ENCODE measurements at regions not wholly inside any gene's neighbourhood (a gene's known extent, or its start where the extent isn't known, plus 50 kb on each side); places are given as distances from the start of the nearest gene placed in this dataset.

DNA sequence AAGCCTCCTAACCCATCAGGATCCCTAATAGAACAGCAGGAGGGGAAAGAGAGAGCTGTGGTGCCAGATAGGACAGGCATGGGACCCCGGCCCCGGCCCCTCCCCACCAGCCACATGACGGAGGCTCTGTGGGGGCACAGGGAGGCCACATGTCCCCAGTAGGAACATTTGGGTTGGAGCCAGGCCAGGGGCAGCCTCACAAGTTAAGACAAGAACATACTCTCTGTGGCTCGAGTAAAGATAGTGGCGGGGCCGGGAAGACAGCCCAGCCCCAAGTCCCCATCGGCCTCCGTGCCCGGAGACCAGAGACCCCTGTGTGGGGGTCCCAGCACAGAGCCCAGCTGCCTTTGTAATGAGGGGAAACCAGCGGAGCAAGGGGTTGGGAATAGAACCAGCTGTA, 78.6 kb upstream of the GALNT9 start:
- Histone ChIP-seq H3K4me3 (no peak overlapping the region), H3K27me3 (peaks cover 59% of the 10 kb centered on the region), H3F3A (ENCODE audit: low read depth) (no peaks in the 10 kb centered on the region), H3K9ac (no peak overlapping the region), H2AFZ (replicated peaks) (no peak overlapping the region), H3K9me3 (ENCODE audit: low read depth) (no peaks in the 10 kb centered on the region), H3K4me1 (peaks cover 3% of the 10 kb centered on the region), H3K36me3 (no peaks in the 10 kb centered on the region), H3K4me2 (no peak overlapping the region), H4K20me1 (ENCODE audit: low read depth) (no peaks in the 10 kb centered on the region), H3K27ac (no peak overlapping the region), H3K79me2 (ENCODE audit: low read depth) (no peaks in the 10 kb centered on the region)
- H3K4me1 Mint-ChIP-seq, result peaks cover 5% of the 10 kb centered on the region
- H3K4me3 Mint-ChIP-seq, result no peak overlapping the region
- TF ChIP-seq CTCF (IDR thresholded peaks at IDR 0.05), result no peak
- no peak for TF ChIP-seq EZH2phosphoT487 (IDR thresholded peaks at IDR 0.05)
- no peak for TF ChIP-seq EZH2 (IDR thresholded peaks at IDR 0.05)
- peaks cover 5% of the 10 kb centered on the region for H3K9me3 Mint-ChIP-seq
- peaks cover 18% of the 10 kb centered on the region for H3K27me3 Mint-ChIP-seq (ENCODE audit: insufficient read depth, low read depth)
- H3K27ac Mint-ChIP-seq, result no peak overlapping the region
- H3K36me3 Mint-ChIP-seq, result no peaks in the 10 kb centered on the region
- no peak for DNase-seq (ENCODE audit: low spot score)

DNA sequence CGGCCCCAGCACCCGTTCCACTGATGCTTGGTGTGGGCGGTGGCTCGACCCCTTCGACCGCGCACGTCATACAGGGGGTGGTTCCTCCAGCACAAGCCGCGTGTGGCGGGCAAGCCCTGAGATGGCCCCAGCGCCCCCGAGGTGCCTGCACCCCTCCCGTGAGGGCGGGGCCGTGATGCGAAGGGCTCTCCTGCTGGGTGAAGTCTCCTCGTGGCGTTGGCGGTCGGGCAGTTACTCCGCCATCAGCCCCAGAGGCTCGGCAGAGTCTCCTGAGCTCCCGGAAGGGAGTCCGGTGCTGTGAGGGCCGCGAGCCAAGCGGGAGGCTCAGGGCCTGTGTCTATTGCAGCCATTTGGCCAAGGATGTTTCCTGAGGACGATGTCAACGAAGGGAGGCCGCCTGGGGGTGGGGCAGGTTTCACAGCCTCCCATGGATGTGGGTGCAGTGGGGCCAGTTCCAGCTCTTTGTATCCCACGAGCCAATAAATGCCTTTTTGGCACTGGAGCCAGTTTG, 78.1 kb upstream of the GALNT9 start:
- Histone ChIP-seq H3K27ac (no peak overlapping the region), H3K9ac (no peak overlapping the region), H3K9me3 (ENCODE audit: low read depth) (no peaks in the 10 kb centered on the region), H3K27me3 (peaks cover 63% of the 10 kb centered on the region), H3K4me2 (no peak overlapping the region), H3K36me3 (no peaks in the 10 kb centered on the region), H2AFZ (replicated peaks) (no peak overlapping the region), H3K4me1 (peaks cover 3% of the 10 kb centered on the region), H3K79me2 (ENCODE audit: low read depth) (no peaks in the 10 kb centered on the region), H3K4me3 (no peak overlapping the region), H3F3A (ENCODE audit: low read depth) (no peaks in the 10 kb centered on the region), H4K20me1 (ENCODE audit: low read depth) (no peaks in the 10 kb centered on the region)
- TF ChIP-seq CTCF (IDR thresholded peaks at IDR 0.05) (no peak), EZH2 (IDR thresholded peaks at IDR 0.05) (no peak), EZH2phosphoT487 (IDR thresholded peaks at IDR 0.05) (no peak)
- Mint-ChIP-seq H3K36me3 (no peaks in the 10 kb centered on the region), H3K9me3 (peaks cover 5% of the 10 kb centered on the region), H3K27me3 (ENCODE audit: insufficient read depth, low read depth) (peaks cover 21% of the 10 kb centered on the region), H3K27ac (no peak overlapping the region), H3K4me1 (peaks cover 5% of the 10 kb centered on the region), H3K4me3 (no peak overlapping the region)
- no peak for DNase-seq (ENCODE audit: low spot score)

DNA sequence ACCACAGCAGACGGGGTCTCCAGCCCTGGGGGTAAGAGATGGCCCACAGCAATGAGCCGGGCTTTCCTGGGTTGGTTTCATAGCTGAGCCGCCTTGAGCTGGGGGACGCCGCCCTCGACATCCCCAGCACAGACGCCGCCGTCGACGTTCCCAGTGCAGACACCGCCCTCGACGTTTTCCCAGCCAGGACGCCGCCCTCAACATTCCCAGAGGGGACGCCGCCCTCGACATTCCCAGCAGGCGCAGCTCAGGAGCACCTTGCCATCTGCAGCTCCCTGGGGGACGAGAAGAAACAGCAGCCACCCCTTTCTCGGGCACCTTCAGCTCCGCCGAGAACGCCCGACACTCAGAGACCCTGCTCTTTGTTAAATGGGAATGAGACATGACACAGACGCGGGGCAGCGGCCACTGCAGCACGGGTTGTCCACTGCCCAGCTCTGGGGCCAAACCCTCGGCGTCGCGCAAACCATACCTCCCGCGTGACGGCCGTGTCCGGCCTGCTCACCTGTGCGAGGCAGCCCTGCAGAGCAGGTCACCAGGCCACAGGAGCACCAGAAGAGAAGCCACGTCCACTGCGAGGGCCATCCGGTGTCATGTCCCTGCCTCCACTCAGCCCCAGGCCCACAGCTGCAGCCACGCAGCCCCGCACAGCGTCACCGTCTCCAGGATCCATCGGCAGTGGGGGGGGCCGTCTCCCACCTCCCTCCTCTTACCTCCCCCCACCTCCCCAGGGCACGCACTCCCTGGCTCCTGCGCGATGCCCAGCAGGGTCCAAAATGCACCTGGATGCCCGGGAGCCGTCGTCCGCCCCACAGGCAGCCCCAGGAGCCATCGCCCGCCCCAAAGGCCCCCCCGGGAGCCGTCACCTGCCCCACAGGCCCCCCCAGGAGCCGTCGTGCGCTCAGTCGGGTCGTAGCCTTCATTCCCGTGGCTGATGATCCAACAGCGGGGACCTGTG, 77.4 kb upstream of the GALNT9 start:
- no peak overlapping the region for H3K9ac ChIP-seq
- no peak overlapping the region for H2AFZ ChIP-seq (replicated peaks)
- peaks cover 3% of the 10 kb centered on the region for H3K4me1 ChIP-seq
- H4K20me1 ChIP-seq (ENCODE audit: low read depth), result no peaks in the 10 kb centered on the region
- peaks cover 70% of the 10 kb centered on the region for H3K27me3 ChIP-seq
- H3K4me2 ChIP-seq, result no peak overlapping the region
- no peak overlapping the region for H3K27ac ChIP-seq
- TF ChIP-seq CTCF (IDR thresholded peaks at IDR 0.05) (no peak), EZH2phosphoT487 (IDR thresholded peaks at IDR 0.05) (no peak), EZH2 (IDR thresholded peaks at IDR 0.05) (no peak)
- Mint-ChIP-seq H3K4me3 (no peak overlapping the region), H3K27ac (no peak overlapping the region), H3K4me1 (peaks cover 5% of the 10 kb centered on the region), H3K9me3 (peaks cover 5% of the 10 kb centered on the region), H3K36me3 (no peaks in the 10 kb centered on the region), H3K27me3 (ENCODE audit: insufficient read depth, low read depth) (peaks cover 21% of the 10 kb centered on the region)
- no peak for DNase-seq (ENCODE audit: low spot score)
- H3K9me3 ChIP-seq (ENCODE audit: low read depth), result no peaks in the 10 kb centered on the region
- no peaks in the 10 kb centered on the region for H3K36me3 ChIP-seq
- no peaks in the 10 kb centered on the region for H3K79me2 ChIP-seq (ENCODE audit: low read depth)
- no peak overlapping the region for H3K4me3 ChIP-seq
- H3F3A ChIP-seq (ENCODE audit: low read depth), result no peaks in the 10 kb centered on the region
